ENCODE measurements at regions not wholly inside any gene's neighbourhood (a gene's known extent, or its start where the extent isn't known, plus 50 kb on each side); places are given as distances from the start of the nearest gene placed in this dataset.

GRCh38 chr3:127121885-127122284, 71.0 kb upstream of the PRR23E start:
- ChIA-PET CTCF (no interaction called here), POLR2A (no interaction called here)
- H3K4me3 Mint-ChIP-seq (ENCODE audit: unreplicated experiment), result no peak overlapping the region
- no peaks in the 10 kb centered on the region for H3K36me3 ChIP-seq (ENCODE audit: control insufficient read depth, insufficient read depth, low read length)
- intact Hi-C loops (cut with micrococcal nuclease; ENCODE audit: unreplicated experiment), result no loop called here
- H3K9me3 Mint-ChIP-seq (ENCODE audit: unreplicated experiment), result no peaks in the 10 kb centered on the region
- TF ChIP-seq CTCF (IDR thresholded peaks at IDR 0.05; ENCODE audit: insufficient read depth in 1 of 2, low read depth in 1 of 2, low read length in 1 of 2, severe bottlenecking in 1 of 2, unreplicated experiment in 1 of 2), result no peak
- peaks cover 3% of the 10 kb centered on the region for H3K27me3 Mint-ChIP-seq (ENCODE audit: insufficient read depth, unreplicated experiment)
- no peak for DNase-seq
- H3K27me3 ChIP-seq (replicated peaks; ENCODE audit: control insufficient read depth, insufficient read depth, low read length), result no peaks in the 10 kb centered on the region
- H3K4me1 ChIP-seq, result no peaks in the 10 kb centered on the region
- no peaks in the 10 kb centered on the region for H3K36me3 Mint-ChIP-seq (ENCODE audit: insufficient read depth, unreplicated experiment)
- no peaks in the 10 kb centered on the region for H3K4me1 Mint-ChIP-seq (ENCODE audit: low read depth, unreplicated experiment)
- no peak overlapping the region for H3K27ac Mint-ChIP-seq (ENCODE audit: unreplicated experiment)
- no TSS peak for BruUV-seq (replicated peaks)
- H3K9me3 ChIP-seq, result no peaks in the 10 kb centered on the region
- no peak overlapping the region for H3K4me3 ChIP-seq (ENCODE audit: low read depth, low read length)

GRCh38 chr3:127123533-127123932, 69.4 kb upstream of the PRR23E start:
- H3K27me3 Mint-ChIP-seq (ENCODE audit: insufficient read depth, unreplicated experiment), result peaks cover 2% of the 10 kb centered on the region
- intact Hi-C loops (cut with micrococcal nuclease; ENCODE audit: unreplicated experiment), result no loop called here
- H3K9me3 ChIP-seq, result no peaks in the 10 kb centered on the region
- H3K4me1 ChIP-seq, result no peaks in the 10 kb centered on the region
- no peaks in the 10 kb centered on the region for H3K36me3 Mint-ChIP-seq (ENCODE audit: insufficient read depth, unreplicated experiment)
- no peaks in the 10 kb centered on the region for H3K27me3 ChIP-seq (replicated peaks; ENCODE audit: control insufficient read depth, insufficient read depth, low read length)
- TF ChIP-seq CTCF (IDR thresholded peaks at IDR 0.05; ENCODE audit: insufficient read depth in 1 of 2, low read depth in 1 of 2, low read length in 1 of 2, severe bottlenecking in 1 of 2, unreplicated experiment in 1 of 2), result no peak
- ChIA-PET CTCF (no interaction called here), POLR2A (no interaction called here)
- BruUV-seq (replicated peaks), result no TSS peak
- H3K9me3 Mint-ChIP-seq (ENCODE audit: unreplicated experiment), result no peaks in the 10 kb centered on the region
- no peak for DNase-seq
- H3K4me1 Mint-ChIP-seq (ENCODE audit: low read depth, unreplicated experiment), result no peaks in the 10 kb centered on the region
- H3K27ac Mint-ChIP-seq (ENCODE audit: unreplicated experiment), result no peak overlapping the region
- H3K4me3 ChIP-seq (ENCODE audit: low read depth, low read length), result no peak overlapping the region
- H3K4me3 Mint-ChIP-seq (ENCODE audit: unreplicated experiment), result no peak overlapping the region
- no peaks in the 10 kb centered on the region for H3K36me3 ChIP-seq (ENCODE audit: control insufficient read depth, insufficient read depth, low read length)

GRCh38 chr3:127124120-127124519, 68.8 kb upstream of the PRR23E start:
- Histone ChIP-seq H3K4me1 (no peaks in the 10 kb centered on the region), H3K27me3 (replicated peaks; ENCODE audit: control insufficient read depth, insufficient read depth, low read length) (no peaks in the 10 kb centered on the region), H3K36me3 (ENCODE audit: control insufficient read depth, insufficient read depth, low read length) (no peaks in the 10 kb centered on the region), H3K9me3 (no peaks in the 10 kb centered on the region), H3K4me3 (ENCODE audit: low read depth, low read length) (no peak overlapping the region)
- no peak overlapping the region for H3K4me3 Mint-ChIP-seq (ENCODE audit: unreplicated experiment)
- no peak overlapping the region for H3K27ac Mint-ChIP-seq (ENCODE audit: unreplicated experiment)
- no TSS peak for BruUV-seq (replicated peaks)
- intact Hi-C loops (cut with micrococcal nuclease; ENCODE audit: unreplicated experiment), result no loop called here
- ChIA-PET CTCF (no interaction called here), POLR2A (no interaction called here)
- no peaks in the 10 kb centered on the region for H3K4me1 Mint-ChIP-seq (ENCODE audit: low read depth, unreplicated experiment)
- H3K27me3 Mint-ChIP-seq (ENCODE audit: insufficient read depth, unreplicated experiment), result peaks cover 2% of the 10 kb centered on the region
- DNase-seq, result no peak
- H3K36me3 Mint-ChIP-seq (ENCODE audit: insufficient read depth, unreplicated experiment), result no peaks in the 10 kb centered on the region
- no peaks in the 10 kb centered on the region for H3K9me3 Mint-ChIP-seq (ENCODE audit: unreplicated experiment)
- TF ChIP-seq CTCF (IDR thresholded peaks at IDR 0.05; ENCODE audit: insufficient read depth in 1 of 2, low read depth in 1 of 2, low read length in 1 of 2, severe bottlenecking in 1 of 2, unreplicated experiment in 1 of 2), result no peak
